H1 (cell line): ENCODE measurements at regions not wholly inside any gene's neighbourhood (a gene's known extent, or its start where the extent isn't known, plus 50 kb on each side); places are given as distances from the start of the nearest gene placed in this dataset.
A peak's percentile ranks its signal among the peaks of the same experiment; 100 is the strongest.

Source experiments
- CTCF ChIA-PET: fragments of 300-600 bp; sonication (Branson Sonifier 250); formaldehyde crosslinking; loops from one replicate; lab custom pipeline; 2021; ENCODE audit not compliant: partially characterized antibody; lab: Charles Lee
- POLR2A ChIA-PET: fragments of 300-600 bp; sonication (Branson Sonifier 250); formaldehyde crosslinking; loops from one replicate; lab custom pipeline; 2021; ENCODE audit warnings: inconsistent platforms; ENCODE audit not compliant: partially characterized antibody; lab: Charles Lee
- DNase-seq, 2 experiments: peaks; one replicate each; pipeline versions ENCODE4 v3.0.0 to v3.0.0-alpha.2; 2010 to 2022; ENCODE audit warnings: low spot score in 2 of 2, low read depth in 1 of 2, mixed read lengths in 1 of 2
- FAIRE-seq: peaks from 2 replicates; lab custom pipeline; 2011; peaks lifted over from hg19 to GRCh38; lab: Jason Lieb, UNC
- H2AFZ ChIP-seq: 2 replicates; pipeline ENCODE4 v1.8.1; 2012; ENCODE audit warnings: low read length, inconsistent platforms
- H2AK5ac ChIP-seq: 2 replicates; pipeline ENCODE4 v1.6.1; 2013; ENCODE audit warnings: low read depth, low read length
- H2BK120ac ChIP-seq: replicated peaks from 2 replicates; pipeline ENCODE3; 2013; ENCODE audit warnings: low read depth, low read length, inconsistent platforms
- H2BK12ac ChIP-seq: 2 replicates; pipeline ENCODE4 v1.6.1; 2013; ENCODE audit warnings: low read depth, low read length
- H2BK15ac ChIP-seq: 2 replicates; pipeline ENCODE4 v1.6.1; 2013; ENCODE audit warnings: low read length
- H2BK20ac ChIP-seq: 2 replicates; pipeline ENCODE4 v1.6.1; 2013; ENCODE audit warnings: low read length
- H2BK5ac ChIP-seq: 2 replicates; pipeline ENCODE4 v1.6.1; 2013; ENCODE audit warnings: low read depth, low read length
- H3K14ac ChIP-seq: 2 replicates; pipeline ENCODE4 v1.6.1; 2013; ENCODE audit warnings: inconsistent platforms; ENCODE audit not compliant: insufficient read length
- H3K18ac ChIP-seq: 2 replicates; pipeline ENCODE4 v1.6.1; 2013; ENCODE audit warnings: low read length; ENCODE audit errors: extremely low read depth
- H3K23ac ChIP-seq: 2 replicates; pipeline ENCODE4 v1.6.1; 2013; ENCODE audit warnings: inconsistent platforms; ENCODE audit not compliant: insufficient read length
- H3K23me2 ChIP-seq: 2 replicates; pipeline ENCODE4 v1.6.1; 2013; ENCODE audit warnings: low read depth, low read length
- H3K27ac ChIP-seq: 2 replicates; pipeline ENCODE4 v1.6.1; 2011; ENCODE audit warnings: low read depth, low read length, inconsistent platforms
- H3K27me3 ChIP-seq, 4 experiments: replicated peaks in 1 of 4; 1 replicate in 1 of 4; 2 replicates in 3 of 4; pipeline versions ENCODE4 v1.6.1 to v1.8.1; 2011 to 2013; ENCODE audit warnings: low read length in 3 of 4, mild to moderate bottlenecking in 3 of 4, inconsistent platforms in 2 of 4, mixed read lengths in 2 of 4, moderate library complexity in 1 of 4; ENCODE audit not compliant: control insufficient read depth in 3 of 4, insufficient read depth in 3 of 4; ENCODE audit errors: extremely low read depth in 1 of 4
- H3K36me3 ChIP-seq, 4 experiments: 2 replicates each; pipeline versions ENCODE4 v1.6.1 to v1.8.1; 2011 to 2013; ENCODE audit warnings: mild to moderate bottlenecking in 4 of 4, low read length in 3 of 4, moderate library complexity in 2 of 4, control low read depth in 1 of 4, inconsistent platforms in 1 of 4; ENCODE audit not compliant: insufficient read depth in 4 of 4, control insufficient read depth in 2 of 4
- H3K4ac ChIP-seq: replicated peaks from 2 replicates; pipeline ENCODE3; 2013; ENCODE audit warnings: low read length, low read depth, mixed read lengths, inconsistent platforms; ENCODE audit not compliant: insufficient read length
- H3K4me1 ChIP-seq, 4 experiments: replicated peaks in 1 of 4; 1 replicate in 1 of 4; 2 replicates in 3 of 4; pipeline versions ENCODE4 v1.6.1 to v1.8.1; 2011 to 2013; ENCODE audit warnings: low read length in 3 of 4, inconsistent platforms in 2 of 4, mixed read lengths in 1 of 4; ENCODE audit not compliant: insufficient read depth in 4 of 4, control insufficient read depth in 3 of 4
- H3K4me2 ChIP-seq, 2 experiments: 2 replicates each; pipeline versions ENCODE4 v1.6.1 to v1.8.1; 2011 to 2013; ENCODE audit warnings: low read depth in 2 of 2, low read length in 2 of 2, control low read depth in 1 of 2, inconsistent platforms in 1 of 2, mild to moderate bottlenecking in 1 of 2; ENCODE audit not compliant: insufficient read depth in 1 of 2
- H3K4me3 ChIP-seq, 4 experiments: fragments of 200-600, 300-600 bp in 1 of 4; sonication (generic), shearing (Covaris generic), sonication (Bioruptor Twin) in 1 of 4; 2 replicates each; pipeline versions ENCODE4 v1.5.1 to v1.8.1; 2011 to 2016; ENCODE audit warnings: low read length in 4 of 4, low read depth in 3 of 4, control low read depth in 2 of 4, inconsistent platforms in 2 of 4, mild to moderate bottlenecking in 2 of 4, mixed read lengths in 1 of 4, moderate library complexity in 1 of 4; ENCODE audit not compliant: insufficient read depth in 2 of 4; ENCODE audit errors: extremely low read depth in 1 of 4
- H3K56ac ChIP-seq: replicated peaks from 2 replicates; pipeline ENCODE3; 2013; ENCODE audit warnings: low read depth, mild to moderate bottlenecking, mixed read lengths, low read length, inconsistent platforms; ENCODE audit not compliant: insufficient read length
- H3K79me1 ChIP-seq: 2 replicates; pipeline ENCODE4 v1.6.1; 2013; ENCODE audit warnings: low read depth, low read length, control low read depth
- H3K79me2 ChIP-seq, 2 experiments: 2 replicates each; pipeline versions ENCODE4 v1.6.1 to v1.8.1; 2012 to 2013; ENCODE audit warnings: low read length in 2 of 2, mild to moderate bottlenecking in 2 of 2, inconsistent platforms in 1 of 2; ENCODE audit not compliant: insufficient read depth in 2 of 2, control insufficient read depth in 1 of 2
- H3K9ac ChIP-seq, 4 experiments: replicated peaks in 1 of 4; 1 replicate in 1 of 4; 2 replicates in 3 of 4; pipeline versions ENCODE4 v1.6.1 to v1.8.1; 2011 to 2013; ENCODE audit warnings: low read depth in 3 of 4, low read length in 3 of 4, control low read depth in 2 of 4, mild to moderate bottlenecking in 2 of 4, moderate library complexity in 2 of 4, inconsistent platforms in 1 of 4; ENCODE audit errors: extremely low read depth in 1 of 4
- H3K9me3 ChIP-seq, 2 experiments: 2 replicates each; pipeline versions ENCODE4 v1.6.1 to v1.8.1; 2012 to 2013; ENCODE audit warnings: mild to moderate bottlenecking in 2 of 2, moderate library complexity in 2 of 2, control low read depth in 1 of 2, inconsistent platforms in 1 of 2, low read depth in 1 of 2, low read length in 1 of 2, mixed read lengths in 1 of 2; ENCODE audit not compliant: insufficient read depth in 2 of 2
- H4K20me1 ChIP-seq, 2 experiments: replicated peaks in 1 of 2; 2 replicates each; pipeline versions ENCODE3 to v1.8.1; 2011 to 2013; ENCODE audit warnings: inconsistent platforms in 2 of 2, low read length in 2 of 2, mild to moderate bottlenecking in 1 of 2; ENCODE audit not compliant: insufficient read depth in 2 of 2, control insufficient read depth in 1 of 2
- H4K5ac ChIP-seq: 2 replicates; pipeline ENCODE4 v1.6.1; 2013; ENCODE audit warnings: low read length, low read depth, mixed read lengths, inconsistent platforms; ENCODE audit not compliant: insufficient read length
- H4K8ac ChIP-seq: 2 replicates; pipeline ENCODE4 v1.8.0; 2013; ENCODE audit warnings: mild to moderate bottlenecking, moderate library complexity, low read length, inconsistent platforms; ENCODE audit not compliant: insufficient read depth; ENCODE audit errors: extremely low read depth
- H4K91ac ChIP-seq: replicated peaks from 2 replicates; pipeline ENCODE3; 2013; ENCODE audit warnings: low read length, mixed read lengths, inconsistent platforms; ENCODE audit not compliant: insufficient read length
- WGBS, 2 experiments: shearing (Covaris generic) in 1 of 2; methylation state at CpG; one replicate each; pipeline versions ENCODE4 v1.1.6 to v1.1.7; 2013 to 2015; ENCODE audit warnings: low lambda C conversion rate in 2 of 2, mixed read lengths in 2 of 2, inconsistent platforms in 1 of 2, low coverage in 1 of 2, missing lambda C conversion rate in 1 of 2; ENCODE audit not compliant: insufficient replicate concordance in 2 of 2, insufficient coverage in 1 of 2, insufficient read length in 1 of 2; ENCODE audit errors: extremely low coverage in 1 of 2, missing lambda C conversion rate in 1 of 2; 5-methylcytosine and 5-hydroxymethylcytosine counted together
- TF ChIP-seq, protein P1 (sequence below): IDR thresholded peaks from 2 replicates; pipeline ENCODE4 v1.6.1; 2012; ENCODE audit warnings: inconsistent platforms

DNA sequence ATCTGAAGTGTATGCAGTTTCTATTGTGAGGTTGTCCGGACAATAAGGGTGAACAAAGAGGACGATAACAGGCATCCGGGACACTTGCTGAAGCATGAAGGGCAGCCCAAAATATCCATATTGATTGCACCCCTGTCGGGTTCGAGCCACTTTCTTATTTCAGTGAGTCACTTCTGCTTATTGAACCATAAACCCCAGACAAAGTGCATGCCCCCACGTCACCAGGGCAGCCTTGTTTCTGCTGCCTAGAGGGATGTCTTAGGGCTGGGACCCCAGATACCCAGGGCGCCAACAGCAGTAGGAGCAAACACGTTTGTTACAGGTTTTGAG lies 175.3 kb upstream of the LYZL1 start:
- H2AK5ac ChIP-seq, result no peak overlapping the region
- no peak overlapping the region for H3K23ac ChIP-seq
- H3K56ac ChIP-seq, result no peak overlapping the region
- no peak overlapping the region for H4K5ac ChIP-seq
- POLR2A ChIA-PET, result no interaction called here
- 89% methylated on average over 8 of the region's 8 CpGs; no CpG with 5 or more reads in 1 of the 2 experiments for WGBS, 2 experiments
- no peak overlapping the region for H2BK20ac ChIP-seq
- TF ChIP-seq, protein P1, sequence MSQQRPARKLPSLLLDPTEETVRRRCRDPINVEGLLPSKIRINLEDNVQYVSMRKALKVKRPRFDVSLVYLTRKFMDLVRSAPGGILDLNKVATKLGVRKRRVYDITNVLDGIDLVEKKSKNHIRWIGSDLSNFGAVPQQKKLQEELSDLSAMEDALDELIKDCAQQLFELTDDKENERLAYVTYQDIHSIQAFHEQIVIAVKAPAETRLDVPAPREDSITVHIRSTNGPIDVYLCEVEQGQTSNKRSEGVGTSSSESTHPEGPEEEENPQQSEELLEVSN, result no peak
- CTCF ChIA-PET, result interaction anchor here (0.7 to 1.9 kb wide), 4 partner anchors 10 to 128 kb away, joined by 3 to 7 read pairs (median 4); no protein-coding TSS in a partner anchor
- peaks cover 10 to 13% of the 10 kb centered on the region in 2 experiments; a peak in 2 of 4 replicates for H3K9me3 ChIP-seq
- H3K9ac ChIP-seq, result no peak overlapping the region
- no peak overlapping the region for H3K27ac ChIP-seq
- FAIRE-seq (no peak), DNase-seq (no peak)
- H3K36me3 ChIP-seq, result peaks cover 0 to 3% (median 0%) of the 10 kb centered on the region in 4 experiments; a peak in 2 of 8 replicates
- no peak overlapping the region for H2BK5ac ChIP-seq
- H3K14ac ChIP-seq, result no peak overlapping the region
- 0 out of 2 replicates have a peak overlapping the region, but pooled peaks have one; percentile 21 for H2AFZ ChIP-seq
- H3K4ac ChIP-seq, result no peak overlapping the region
- H2BK12ac ChIP-seq, result no peak overlapping the region
- H4K8ac ChIP-seq, result no peak overlapping the region
- no peak overlapping the region for H2BK15ac ChIP-seq
- no peak overlapping the region for H3K4me3 ChIP-seq
- H2BK120ac ChIP-seq, result no peak overlapping the region
- no peaks in the 10 kb centered on the region for H3K79me2 ChIP-seq
- no peaks in the 10 kb centered on the region for H3K23me2 ChIP-seq
- no peaks in the 10 kb centered on the region for H3K79me1 ChIP-seq
- H3K27me3 ChIP-seq, result no peaks in the 10 kb centered on the region
- H4K20me1 ChIP-seq, result no peaks in the 10 kb centered on the region
- H3K4me1 ChIP-seq, result no peaks in the 10 kb centered on the region
- no peak overlapping the region for H4K91ac ChIP-seq
- H3K18ac ChIP-seq, result no peak overlapping the region
- no peak overlapping the region for H3K4me2 ChIP-seq
